A549 (cell line): ENCODE measurements at regions not wholly inside any gene's neighbourhood (a gene's known extent, or its start where the extent isn't known, plus 50 kb on each side); places are given as distances from the start of the nearest gene placed in this dataset.

Source experiments
- CEBPB ChIP-seq, 2 experiments: fragments of >200 bp in 1 of 2; sonication (Bioruptor Twin) in 1 of 2; formaldehyde crosslinking in 1 of 2; IDR thresholded peaks; 2 replicates each; pipeline ENCODE4 v1.6.1; 2012 to 2016
- EHMT2 ChIP-seq: fragments of 200-600 bp; sonication (generic); IDR thresholded peaks from 2 replicates; pipeline ENCODE4 v1.6.1; 2016; ENCODE audit warnings: antibody characterized with exemption, low read depth, mild to moderate bottlenecking, moderate library complexity
- EP300 ChIP-seq, 2 experiments: fragments of >200 bp; sonication (Bioruptor Twin); formaldehyde crosslinking; IDR thresholded peaks; 2 replicates in 1 of 2; 3 replicates in 1 of 2; pipeline ENCODE4 v1.6.1; 2016 to 2017
- FOSL2 ChIP-seq, 2 experiments: fragments of 450-650 bp in 1 of 2; fragments of >200 bp in 1 of 2; sonication (Bioruptor Twin) in 1 of 2; formaldehyde crosslinking; IDR thresholded peaks; 2 replicates each; pipeline versions ENCODE4 v1.5.0 to v1.6.1; 2016 to 2020; ENCODE audit warnings: mild to moderate bottlenecking in 1 of 2, moderate library complexity in 1 of 2
- HOXA7 ChIP-seq: fragments of 250-450 bp; sonication (Bioruptor Pico); IDR thresholded peaks from 2 replicates; pipeline ENCODE4 v1.5.0; 2020; ENCODE audit warnings: mild to moderate bottlenecking, moderate library complexity
- JUNB ChIP-seq: fragments of >200 bp; sonication (Bioruptor Twin); formaldehyde crosslinking; IDR thresholded peaks from 2 replicates; pipeline ENCODE4 v1.6.1; 2016
- KDM5A ChIP-seq: fragments of 200-600 bp; sonication (generic); IDR thresholded peaks from 2 replicates; pipeline ENCODE4 v1.6.1; 2016; ENCODE audit warnings: antibody characterized with exemption, mild to moderate bottlenecking
- MAFK ChIP-seq: fragments of 450-650 bp; IDR thresholded peaks from 2 replicates; pipeline ENCODE4 v1.6.1; 2014; ENCODE audit not compliant: partially characterized antibody
- MAZ ChIP-seq: fragments of 150-350 bp; IDR thresholded peaks from 2 replicates; pipeline ENCODE4 v1.6.1; 2014; ENCODE audit warnings: antibody characterized with exemption, low read depth, low read length, borderline replicate concordance
- POLR2A ChIP-seq: IDR thresholded peaks from 2 replicates; pipeline ENCODE4 v1.6.1; 2012; ENCODE audit warnings: mild to moderate bottlenecking, low read length
- RAD21 ChIP-seq, 2 experiments: fragments of >200 bp in 1 of 2; sonication (Bioruptor Twin) in 1 of 2; formaldehyde crosslinking in 1 of 2; IDR thresholded peaks in 1 of 2; conservative IDR thresholded peaks in 1 of 2; 2 replicates in 1 of 2; 3 replicates in 1 of 2; pipeline ENCODE4 v1.6.1; 2012 to 2018; ENCODE audit warnings: inconsistent platforms in 1 of 2
- RFX5 ChIP-seq: fragments of 450-650 bp; IDR thresholded peaks from 2 replicates; pipeline ENCODE4 v1.7.1; 2014; ENCODE audit warnings: antibody characterized with exemption, mild to moderate bottlenecking, moderate library complexity
- ZNF302 ChIP-seq: fragments of 250-450 bp; sonication (Bioruptor Pico); IDR thresholded peaks from 2 replicates; pipeline ENCODE4 v1.9.0; 2021; ENCODE audit warnings: inconsistent platforms, mild to moderate bottlenecking, moderate library complexity
- TF ChIP-seq, protein P1 (sequence below): fragments of >200 bp; sonication (Bioruptor Twin); formaldehyde crosslinking; IDR thresholded peaks from 3 replicates; pipeline ENCODE4 v1.5.1; 2016

DNA sequence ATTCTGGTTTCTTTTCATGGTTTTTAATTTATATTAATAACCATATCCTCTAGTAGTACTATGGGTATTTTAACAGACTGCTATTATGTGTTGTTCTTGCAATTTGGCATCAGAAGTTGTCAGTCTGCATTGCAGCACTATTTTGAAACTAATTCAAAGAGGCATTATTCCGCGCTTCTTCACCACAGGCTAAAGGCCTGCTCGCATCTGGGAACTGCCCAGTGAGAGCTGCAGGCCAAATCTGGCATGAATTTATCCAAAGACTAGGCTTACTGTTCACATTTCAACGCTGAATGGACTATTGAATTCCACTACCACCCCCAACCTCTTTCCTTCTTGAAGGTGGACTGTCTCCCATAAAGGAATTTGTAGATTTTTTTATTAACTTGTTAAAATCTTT lies 310.4 kb upstream of the NR2F2 start:
- TF ChIP-seq POLR2A (no peak), HOXA7 (CRISPR knock-in tag) (no peak), CEBPB (IDR thresholded peaks at IDR 0.05) (no peak), ZNF302 (no peak), MAFK (no peak), KDM5A (no peak), RAD21 (conservative IDR thresholded peaks at IDR 0.05 in 1 of 2, IDR thresholded peaks at IDR 0.05 in 1 of 2) (no peak), EP300 (IDR thresholded peaks at IDR 0.05) (no peak), RFX5 (no peak), FOSL2 (IDR thresholded peaks at IDR 0.05) (no peak), FOSL2 (CRISPR knock-in tag; IDR thresholded peaks at IDR 0.05) (no peak), EHMT2 (no peak), JUNB (no peak), MAZ (no peak)
- TF ChIP-seq, protein P1, sequence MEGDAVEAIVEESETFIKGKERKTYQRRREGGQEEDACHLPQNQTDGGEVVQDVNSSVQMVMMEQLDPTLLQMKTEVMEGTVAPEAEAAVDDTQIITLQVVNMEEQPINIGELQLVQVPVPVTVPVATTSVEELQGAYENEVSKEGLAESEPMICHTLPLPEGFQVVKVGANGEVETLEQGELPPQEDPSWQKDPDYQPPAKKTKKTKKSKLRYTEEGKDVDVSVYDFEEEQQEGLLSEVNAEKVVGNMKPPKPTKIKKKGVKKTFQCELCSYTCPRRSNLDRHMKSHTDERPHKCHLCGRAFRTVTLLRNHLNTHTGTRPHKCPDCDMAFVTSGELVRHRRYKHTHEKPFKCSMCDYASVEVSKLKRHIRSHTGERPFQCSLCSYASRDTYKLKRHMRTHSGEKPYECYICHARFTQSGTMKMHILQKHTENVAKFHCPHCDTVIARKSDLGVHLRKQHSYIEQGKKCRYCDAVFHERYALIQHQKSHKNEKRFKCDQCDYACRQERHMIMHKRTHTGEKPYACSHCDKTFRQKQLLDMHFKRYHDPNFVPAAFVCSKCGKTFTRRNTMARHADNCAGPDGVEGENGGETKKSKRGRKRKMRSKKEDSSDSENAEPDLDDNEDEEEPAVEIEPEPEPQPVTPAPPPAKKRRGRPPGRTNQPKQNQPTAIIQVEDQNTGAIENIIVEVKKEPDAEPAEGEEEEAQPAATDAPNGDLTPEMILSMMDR: no peak
